Nephron progenitor cell (in vitro differentiated cells): ENCODE measurements at regions not wholly inside any gene's neighbourhood (a gene's known extent, or its start where the extent isn't known, plus 50 kb on each side); places are given as distances from the start of the nearest gene placed in this dataset.
A peak's percentile ranks its signal among the peaks of the same experiment; 100 is the strongest.

Experiments
- DNase-seq: peaks from one replicate; pipeline ENCODE4 v3.0.0; 2021
- H3K27ac Mint-ChIP-seq: 2 replicates; pipeline ENCODE4 v1.8.0; 2021; ENCODE audit warnings: mild to moderate bottlenecking, moderate library complexity, mixed read lengths
- H3K27me3 Mint-ChIP-seq: 2 replicates; pipeline ENCODE4 v1.8.0; 2021; ENCODE audit warnings: mild to moderate bottlenecking, low read depth, mixed read lengths; ENCODE audit not compliant: poor library complexity
- H3K36me3 Mint-ChIP-seq: 2 replicates; pipeline ENCODE4 v1.8.0; 2021; ENCODE audit warnings: low read depth, mixed read lengths
- H3K4me1 Mint-ChIP-seq: 2 replicates; pipeline ENCODE4 v1.8.0; 2021; ENCODE audit warnings: mixed read lengths
- H3K4me3 Mint-ChIP-seq: 2 replicates; pipeline ENCODE4 v1.8.0; 2021; ENCODE audit warnings: mild to moderate bottlenecking, moderate library complexity, mixed read lengths
- H3K9me3 Mint-ChIP-seq: 2 replicates; pipeline ENCODE4 v1.8.0; 2021; ENCODE audit warnings: mild to moderate bottlenecking, moderate library complexity, mixed read lengths
- TF ChIP-seq, protein P1 (sequence below): fragments of 200-600 bp; sonication (generic); IDR thresholded peaks from 2 replicates; pipeline ENCODE4 v1.5.0; 2021; ENCODE audit warnings: antibody characterized with exemption

DNA sequence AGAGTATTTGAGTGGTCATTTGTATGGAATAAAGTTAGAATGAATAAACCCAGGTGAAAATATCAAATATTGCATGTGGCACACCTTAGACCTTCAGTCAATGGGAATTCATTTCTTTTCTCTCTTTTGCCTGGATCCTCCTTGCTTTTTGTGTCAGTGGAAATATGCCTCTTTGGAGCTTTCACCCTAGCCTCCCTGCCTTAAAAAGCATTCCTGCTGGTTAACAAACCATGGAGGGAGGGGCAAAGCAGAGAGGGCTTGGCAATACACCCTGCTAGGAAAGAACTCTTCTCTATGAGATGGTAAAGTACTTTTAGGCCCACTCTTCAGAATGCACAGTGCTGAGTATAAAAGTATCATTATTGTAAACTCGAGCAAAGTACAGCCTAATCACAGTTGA is 383.7 kb downstream of the DMAC1 start:
- peak overlapping the region; percentile 16 for H3K27ac Mint-ChIP-seq
- no peak overlapping the region for H3K4me3 Mint-ChIP-seq
- DNase-seq, result no peak
- peaks cover 47% of the 10 kb centered on the region for H3K9me3 Mint-ChIP-seq
- peaks cover 3% of the 10 kb centered on the region for H3K27me3 Mint-ChIP-seq
- H3K4me1 Mint-ChIP-seq, result peaks cover 6% of the 10 kb centered on the region
- H3K36me3 Mint-ChIP-seq, result peaks cover 22% of the 10 kb centered on the region
- TF ChIP-seq, protein P1, sequence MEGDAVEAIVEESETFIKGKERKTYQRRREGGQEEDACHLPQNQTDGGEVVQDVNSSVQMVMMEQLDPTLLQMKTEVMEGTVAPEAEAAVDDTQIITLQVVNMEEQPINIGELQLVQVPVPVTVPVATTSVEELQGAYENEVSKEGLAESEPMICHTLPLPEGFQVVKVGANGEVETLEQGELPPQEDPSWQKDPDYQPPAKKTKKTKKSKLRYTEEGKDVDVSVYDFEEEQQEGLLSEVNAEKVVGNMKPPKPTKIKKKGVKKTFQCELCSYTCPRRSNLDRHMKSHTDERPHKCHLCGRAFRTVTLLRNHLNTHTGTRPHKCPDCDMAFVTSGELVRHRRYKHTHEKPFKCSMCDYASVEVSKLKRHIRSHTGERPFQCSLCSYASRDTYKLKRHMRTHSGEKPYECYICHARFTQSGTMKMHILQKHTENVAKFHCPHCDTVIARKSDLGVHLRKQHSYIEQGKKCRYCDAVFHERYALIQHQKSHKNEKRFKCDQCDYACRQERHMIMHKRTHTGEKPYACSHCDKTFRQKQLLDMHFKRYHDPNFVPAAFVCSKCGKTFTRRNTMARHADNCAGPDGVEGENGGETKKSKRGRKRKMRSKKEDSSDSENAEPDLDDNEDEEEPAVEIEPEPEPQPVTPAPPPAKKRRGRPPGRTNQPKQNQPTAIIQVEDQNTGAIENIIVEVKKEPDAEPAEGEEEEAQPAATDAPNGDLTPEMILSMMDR, result no peak

DNA sequence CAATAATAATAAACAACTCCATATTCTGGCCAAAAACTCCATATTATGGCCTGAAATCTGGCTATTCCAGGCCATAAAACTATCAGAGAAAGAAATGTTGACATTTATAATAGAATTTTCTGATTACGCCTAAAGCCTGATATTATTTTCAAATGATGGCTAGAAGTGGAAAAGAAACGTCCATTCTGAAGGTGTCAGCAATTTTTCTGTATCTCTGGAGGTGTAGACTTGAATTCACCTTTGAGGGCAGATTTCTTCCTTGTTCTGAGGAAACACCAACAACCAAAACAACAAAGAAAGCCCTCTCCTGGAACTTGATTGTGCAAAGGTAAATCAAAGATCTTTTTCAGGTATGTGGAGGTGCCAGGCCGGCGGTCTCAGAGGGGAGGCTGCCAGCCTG is 390.7 kb downstream of the DMAC1 start:
- Mint-ChIP-seq H3K27ac (no peak overlapping the region), H3K4me1 (peaks cover 7% of the 10 kb centered on the region), H3K4me3 (no peak overlapping the region), H3K27me3 (peaks cover 3% of the 10 kb centered on the region), H3K9me3 (peaks cover 53% of the 10 kb centered on the region), H3K36me3 (peaks cover 29% of the 10 kb centered on the region)
- TF ChIP-seq, protein P1, result no peak
- no peak for DNase-seq

- H3K36me3 Mint-ChIP-seq, result peaks cover 19% of the 10 kb centered on the region
- H3K27ac Mint-ChIP-seq, result no peak overlapping the region
- H3K9me3 Mint-ChIP-seq, result peaks cover 41% of the 10 kb centered on the region
- DNase-seq, result no peak
- H3K4me3 Mint-ChIP-seq, result no peak overlapping the region
- TF ChIP-seq, protein P1, result no peak
- H3K4me1 Mint-ChIP-seq, result peaks cover 23% of the 10 kb centered on the region
- peaks cover 3% of the 10 kb centered on the region for H3K27me3 Mint-ChIP-seq
Observed at GRCh38 chr9:7407246-7407645, 392.3 kb downstream of the DMAC1 start.

GRCh38 chr9:7405924-7406604 is 393.5 kb downstream of the DMAC1 start:
- H3K4me3 Mint-ChIP-seq, result no peak overlapping the region
- peaks cover 35% of the 10 kb centered on the region for H3K4me1 Mint-ChIP-seq
- peaks cover 32% of the 10 kb centered on the region for H3K9me3 Mint-ChIP-seq
- H3K27me3 Mint-ChIP-seq, result peaks cover 3% of the 10 kb centered on the region
- no peak for DNase-seq
- no peak overlapping the region for H3K27ac Mint-ChIP-seq
- peaks cover 13% of the 10 kb centered on the region for H3K36me3 Mint-ChIP-seq
- TF ChIP-seq, protein P1, result no peak

DNA sequence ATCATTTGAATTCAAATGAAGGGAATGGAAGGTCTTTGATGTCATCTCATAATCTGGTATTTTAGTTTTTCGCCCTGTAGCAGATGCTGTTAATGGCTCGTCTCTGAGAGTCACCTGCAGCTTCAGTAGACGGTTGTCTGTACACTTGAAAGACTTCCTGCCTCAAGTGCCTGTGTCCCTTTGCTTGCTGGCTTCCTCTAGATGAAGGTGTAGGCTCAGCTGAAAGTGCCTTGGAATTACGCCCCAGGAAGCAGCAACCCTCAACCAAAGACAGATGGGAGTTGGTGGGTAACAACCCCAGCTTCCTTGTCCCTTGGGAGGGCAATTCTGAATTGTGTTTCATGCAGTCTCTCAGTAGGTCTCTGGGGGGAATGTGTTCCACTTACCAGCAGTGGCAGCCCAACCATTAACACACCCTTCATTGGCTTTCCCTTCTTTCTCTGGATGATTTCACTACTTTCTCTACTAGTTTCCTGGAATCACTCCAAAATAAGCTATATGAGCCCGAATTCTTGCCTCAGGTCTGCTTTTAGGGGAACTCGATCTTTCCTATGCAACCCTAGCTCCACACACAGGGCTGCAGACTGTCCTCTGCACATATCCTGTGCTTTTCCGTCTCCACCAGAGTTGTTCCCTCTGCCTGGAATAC is 395.6 kb downstream of the DMAC1 start:
- H3K9me3 Mint-ChIP-seq, result peaks cover 28% of the 10 kb centered on the region
- H3K27me3 Mint-ChIP-seq, result peaks cover 3% of the 10 kb centered on the region
- H3K4me1 Mint-ChIP-seq, result peaks cover 56% of the 10 kb centered on the region
- TF ChIP-seq, protein P1, result no peak
- peaks cover 13% of the 10 kb centered on the region for H3K36me3 Mint-ChIP-seq
- H3K4me3 Mint-ChIP-seq, result no peak overlapping the region
- H3K27ac Mint-ChIP-seq, result peak overlapping the region; percentile 79
- no peak for DNase-seq

DNA sequence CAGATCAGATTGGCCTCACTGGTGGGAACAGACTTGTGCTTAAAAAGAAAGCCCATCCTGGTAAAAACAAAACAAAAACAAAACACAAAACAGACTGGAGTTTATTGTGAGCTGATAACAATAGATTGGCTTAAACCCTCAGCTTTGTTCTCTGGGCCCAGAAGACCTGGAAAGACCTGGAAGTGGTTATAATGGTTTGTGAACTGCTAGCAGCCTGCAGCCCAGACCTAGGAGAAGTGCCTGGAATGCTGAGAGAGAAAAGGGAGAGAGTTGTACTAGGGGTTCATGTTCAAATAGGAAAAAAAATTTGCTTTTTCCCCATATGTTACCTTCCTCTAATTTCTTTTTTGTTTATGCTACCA is 396.6 kb downstream of the DMAC1 start:
- DNase-seq, result no peak
- H3K4me1 Mint-ChIP-seq, result peaks cover 66% of the 10 kb centered on the region
- H3K9me3 Mint-ChIP-seq, result peaks cover 23% of the 10 kb centered on the region
- TF ChIP-seq, protein P1, result no peak
- H3K4me3 Mint-ChIP-seq, result no peak overlapping the region
- peaks cover 3% of the 10 kb centered on the region for H3K27me3 Mint-ChIP-seq
- H3K27ac Mint-ChIP-seq, result peak overlapping the region; percentile 75
- peaks cover 13% of the 10 kb centered on the region for H3K36me3 Mint-ChIP-seq
